MM.1S (cell line): ENCODE measurements at regions not wholly inside any gene's neighbourhood (a gene's known extent, or its start where the extent isn't known, plus 50 kb on each side); places are given as distances from the start of the nearest gene placed in this dataset.

Source experiments
- EZH2phosphoT487 ChIP-seq: fragments of 300-600 bp; sonication (generic); IDR thresholded peaks from 2 replicates; pipeline ENCODE4 v1.6.1; 2018; ENCODE audit warnings: antibody characterized with exemption, low read length
- TF ChIP-seq, protein P1 (sequence below): fragments of 300-600 bp; sonication (generic); IDR thresholded peaks from 2 replicates; pipeline ENCODE4 v1.5.1; 2016; ENCODE audit warnings: antibody characterized with exemption, low read length, mixed read lengths

DNA sequence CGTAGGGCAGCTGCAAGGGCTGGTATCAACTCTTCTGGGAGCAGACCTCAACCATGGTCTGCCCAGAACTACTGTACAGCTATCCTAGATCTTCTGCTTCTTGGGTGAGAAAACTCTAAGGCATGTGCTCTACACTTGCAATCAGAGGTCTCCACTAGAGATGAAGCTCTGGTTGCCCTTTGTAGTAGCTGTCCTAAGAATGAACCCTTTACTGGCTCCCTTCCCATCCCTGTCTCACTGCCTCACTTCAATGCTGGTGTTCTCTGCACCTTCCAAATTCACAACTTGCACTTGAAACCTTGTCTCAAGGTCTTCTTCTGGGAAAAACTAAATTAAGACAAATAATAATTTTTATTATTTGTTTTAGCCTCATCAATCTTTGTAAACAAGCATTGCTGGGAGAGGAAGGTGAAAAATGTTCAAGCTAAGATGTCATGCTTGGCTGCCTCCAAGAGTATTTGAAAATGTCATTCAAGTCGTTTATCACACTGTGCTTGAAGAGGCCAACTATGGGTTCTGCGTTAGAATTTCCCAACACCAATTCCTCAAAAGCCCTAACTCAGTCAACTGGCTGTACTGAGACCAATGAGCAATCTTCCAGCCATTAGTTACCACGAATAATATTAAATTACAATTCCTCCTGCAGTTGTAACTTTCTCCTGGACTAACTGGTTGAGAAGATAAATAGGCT, 216.9 kb upstream of the ADRA1D start:
- TF ChIP-seq EZH2phosphoT487 = no peak
- TF ChIP-seq, protein P1, sequence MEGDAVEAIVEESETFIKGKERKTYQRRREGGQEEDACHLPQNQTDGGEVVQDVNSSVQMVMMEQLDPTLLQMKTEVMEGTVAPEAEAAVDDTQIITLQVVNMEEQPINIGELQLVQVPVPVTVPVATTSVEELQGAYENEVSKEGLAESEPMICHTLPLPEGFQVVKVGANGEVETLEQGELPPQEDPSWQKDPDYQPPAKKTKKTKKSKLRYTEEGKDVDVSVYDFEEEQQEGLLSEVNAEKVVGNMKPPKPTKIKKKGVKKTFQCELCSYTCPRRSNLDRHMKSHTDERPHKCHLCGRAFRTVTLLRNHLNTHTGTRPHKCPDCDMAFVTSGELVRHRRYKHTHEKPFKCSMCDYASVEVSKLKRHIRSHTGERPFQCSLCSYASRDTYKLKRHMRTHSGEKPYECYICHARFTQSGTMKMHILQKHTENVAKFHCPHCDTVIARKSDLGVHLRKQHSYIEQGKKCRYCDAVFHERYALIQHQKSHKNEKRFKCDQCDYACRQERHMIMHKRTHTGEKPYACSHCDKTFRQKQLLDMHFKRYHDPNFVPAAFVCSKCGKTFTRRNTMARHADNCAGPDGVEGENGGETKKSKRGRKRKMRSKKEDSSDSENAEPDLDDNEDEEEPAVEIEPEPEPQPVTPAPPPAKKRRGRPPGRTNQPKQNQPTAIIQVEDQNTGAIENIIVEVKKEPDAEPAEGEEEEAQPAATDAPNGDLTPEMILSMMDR = no peak
